Sigmoid colon (tissue), 6 donors: ENCODE measurements at regions not wholly inside any gene's neighbourhood (a gene's known extent, or its start where the extent isn't known, plus 50 kb on each side); places are given as distances from the start of the nearest gene placed in this dataset.

Source experiments
- DNase-seq: peaks from one replicate; pipeline ENCODE4 v3.0.0-alpha.2; 2019
- H3K27ac ChIP-seq, 4 donors: fragments of 200-600 bp; sonication (generic); one replicate each; pipeline ENCODE4 v1.5.1; 2016 to 2019; ENCODE audit warnings: mild to moderate bottlenecking in 1 of 4
- H3K27me3 ChIP-seq, 3 donors: fragments of 200-600 bp; sonication (generic); one replicate each; pipeline ENCODE4 v1.5.1; 2019; ENCODE audit warnings: mild to moderate bottlenecking in 1 of 3
- H3K36me3 ChIP-seq, 4 donors: fragments of 200-600 bp; sonication (generic); one replicate each; pipeline ENCODE4 v1.5.1; 2016 to 2019
- H3K4me1 ChIP-seq, 4 donors: fragments of 200-600 bp; sonication (generic); one replicate each; pipeline ENCODE4 v1.5.1; 2017 to 2019
- H3K4me3 ChIP-seq, 4 donors: fragments of 200-600 bp; sonication (generic); one replicate each; pipeline ENCODE4 v1.5.1; 2017 to 2019; ENCODE audit warnings: mild to moderate bottlenecking in 2 of 4, moderate library complexity in 1 of 4
- H3K9me3 ChIP-seq, 4 donors: fragments of 200-600 bp in 3 of 4; sonication (generic) in 3 of 4; one replicate each; pipeline versions ENCODE4 v1.5.1 to v1.6.1; 2013 to 2019
- CTCF ChIP-seq, 4 experiments: fragments of 450-650 bp in 3 of 4; fragments of 200-600 bp in 1 of 4; IDR thresholded peaks; one replicate each; pipeline ENCODE4 v1.5.1; 2016 to 2019; ENCODE audit warnings: antibody characterized with exemption in 4 of 4, mild to moderate bottlenecking in 3 of 4, moderate library complexity in 2 of 4
- EP300 ChIP-seq, 4 donors: sonication (generic); formaldehyde crosslinking; IDR thresholded peaks; one replicate each; pipeline ENCODE4 v1.6.1; 2017; ENCODE audit warnings: antibody characterized with exemption in 4 of 4
- POLR2A ChIP-seq, 2 donors: fragments of 450-650 bp; IDR thresholded peaks; one replicate each; pipeline ENCODE4 v1.6.1; 2016; ENCODE audit warnings: antibody characterized with exemption in 2 of 2, mild to moderate bottlenecking in 2 of 2, moderate library complexity in 2 of 2
- POLR2AphosphoS5 ChIP-seq, 4 donors: sonication (generic); formaldehyde crosslinking; IDR thresholded peaks; one replicate each; pipeline ENCODE4 v1.6.1; 2017; ENCODE audit warnings: antibody characterized with exemption in 4 of 4
- WGBS, 2 donors: extraction: QIAGEN DNeasy Blood & Tissue Kit; methylation state at CpG; one replicate each; pipeline ENCODE4 v1.1.7; 2013; 5-methylcytosine and 5-hydroxymethylcytosine counted together
- intact Hi-C: fragments of 100-400 bp; cut with DNase I; formaldehyde crosslinking; loops from one replicate; pipeline ENCODE4 v1.15.1; 2023
- donor health status: healthy with polysubstance abuse.
- donor health status: healthy.

- H3K36me3 ChIP-seq: no peaks in the 10 kb centered on the region
- no peaks in the 10 kb centered on the region for H3K4me1 ChIP-seq
- no peaks in the 10 kb centered on the region for H3K9me3 ChIP-seq
- no peaks in the 10 kb centered on the region for H3K27me3 ChIP-seq
- DNase-seq: no peak
- H3K4me3 ChIP-seq: no peak overlapping the region
- no peak overlapping the region for H3K27ac ChIP-seq
- WGBS, 2 donors: 74 to 81% methylated on average over 1 of the region's 1 CpG
- TF ChIP-seq CTCF (IDR thresholded peaks at IDR 0.05) (no peak), EP300 (IDR thresholded peaks at IDR 0.05) (no peak), POLR2A (IDR thresholded peaks at IDR 0.05) (no peak), POLR2AphosphoS5 (IDR thresholded peaks at IDR 0.05) (no peak)
- intact Hi-C loops: no loop called here
These were observed 498.3 kb upstream of the STEAP1 start for GRCh38 chr7:89655946-89656345.

GRCh38 chr7:89661876-89662275 lies 492.4 kb upstream of the STEAP1 start:
- 63 to 69% methylated on average over 2 of the region's 2 CpGs for WGBS, 2 donors
- H3K27me3 ChIP-seq: no peaks in the 10 kb centered on the region
- intact Hi-C loops: no loop called here
- no peaks in the 10 kb centered on the region for H3K9me3 ChIP-seq
- TF ChIP-seq POLR2A (IDR thresholded peaks at IDR 0.05): no peak
- TF ChIP-seq CTCF (IDR thresholded peaks at IDR 0.05): no peak
- TF ChIP-seq EP300 (IDR thresholded peaks at IDR 0.05): no peak
- TF ChIP-seq POLR2AphosphoS5 (IDR thresholded peaks at IDR 0.05): no peak
- no peak for DNase-seq
- H3K4me3 ChIP-seq: no peak overlapping the region
- no peaks in the 10 kb centered on the region for H3K4me1 ChIP-seq
- H3K27ac ChIP-seq: no peak overlapping the region
- no peaks in the 10 kb centered on the region for H3K36me3 ChIP-seq

GRCh38 chr7:89666136-89666835 lies 488.0 kb upstream of the STEAP1 start:
- WGBS, 2 donors: 57 to 75% methylated on average over 4 of the region's 4 CpGs
- H3K27ac ChIP-seq: no peak overlapping the region
- H3K4me1 ChIP-seq: no peaks in the 10 kb centered on the region
- no peak overlapping the region for H3K4me3 ChIP-seq
- TF ChIP-seq EP300 (IDR thresholded peaks at IDR 0.05) (no peak), POLR2AphosphoS5 (IDR thresholded peaks at IDR 0.05) (no peak), CTCF (IDR thresholded peaks at IDR 0.05) (no peak), POLR2A (IDR thresholded peaks at IDR 0.05) (no peak)
- intact Hi-C loops: no loop called here
- no peaks in the 10 kb centered on the region for H3K36me3 ChIP-seq
- no peak for DNase-seq
- no peaks in the 10 kb centered on the region for H3K27me3 ChIP-seq
- H3K9me3 ChIP-seq: no peaks in the 10 kb centered on the region

GRCh38 chr7:89680161-89680560 lies 474.1 kb upstream of the STEAP1 start:
- no peaks in the 10 kb centered on the region for H3K27me3 ChIP-seq
- intact Hi-C loops: no loop called here
- H3K36me3 ChIP-seq: no peaks in the 10 kb centered on the region
- H3K4me1 ChIP-seq: peaks cover 0 to 10% (median 0%) of the 10 kb centered on the region in 4 donors
- no peak overlapping the region for H3K27ac ChIP-seq
- WGBS, 2 donors: 82 to 94% methylated on average over 2 of the region's 2 CpGs
- DNase-seq: no peak
- no peaks in the 10 kb centered on the region for H3K9me3 ChIP-seq
- TF ChIP-seq CTCF (IDR thresholded peaks at IDR 0.05) (no peak), POLR2A (IDR thresholded peaks at IDR 0.05) (no peak), EP300 (IDR thresholded peaks at IDR 0.05) (no peak), POLR2AphosphoS5 (IDR thresholded peaks at IDR 0.05) (no peak)
- no peak overlapping the region for H3K4me3 ChIP-seq

GRCh38 chr7:89681448-89681847 lies 472.8 kb upstream of the STEAP1 start:
- Histone ChIP-seq H3K4me1 (peaks cover 0 to 10% (median 0%) of the 10 kb centered on the region in 4 donors), H3K9me3 (no peaks in the 10 kb centered on the region), H3K36me3 (no peaks in the 10 kb centered on the region), H3K27me3 (no peaks in the 10 kb centered on the region), H3K4me3 (no peak overlapping the region), H3K27ac (no peak overlapping the region)
- TF ChIP-seq CTCF (IDR thresholded peaks at IDR 0.05) (no peak), POLR2A (IDR thresholded peaks at IDR 0.05) (no peak), EP300 (IDR thresholded peaks at IDR 0.05) (no peak), POLR2AphosphoS5 (IDR thresholded peaks at IDR 0.05) (no peak)
- intact Hi-C loops: no loop called here
- WGBS, 2 donors: 29 to 45% methylated on average over 1 of the region's 1 CpG
- DNase-seq: no peak
